COLO668 (cell line): ENCODE measurements at regions not wholly inside any gene's neighbourhood (a gene's known extent, or its start where the extent isn't known, plus 50 kb on each side); places are given as distances from the start of the nearest gene placed in this dataset.

ENCODE experiments used
- DNase-seq: peaks from one replicate; lab custom pipeline; 2025; ENCODE audit not compliant: unreplicated experiment; lab: John Stamatoyannopoulos, UW

DNA sequence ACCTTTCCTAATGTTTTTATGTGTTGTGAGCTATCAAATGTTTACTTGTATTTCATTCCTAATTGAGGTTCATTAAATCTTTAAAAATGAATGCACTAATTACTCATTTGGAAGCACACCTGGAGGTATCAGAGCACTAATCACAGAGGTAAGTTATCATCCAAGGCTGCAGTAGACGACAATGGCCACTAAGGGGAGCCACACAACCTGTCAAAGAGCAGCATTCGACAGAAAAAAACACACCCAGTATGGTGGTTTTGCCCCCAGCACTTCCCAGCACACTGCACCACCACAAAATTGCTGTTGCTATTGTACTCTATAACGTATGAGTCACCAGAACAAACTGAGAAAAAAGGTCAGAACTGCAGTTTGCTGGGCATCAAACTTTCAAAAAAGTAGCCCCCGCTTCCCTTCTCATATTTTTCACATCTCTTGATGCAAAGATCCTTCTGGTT, 205.9 kb upstream of the IGF1R start:
- peak; percentile 27 for DNase-seq

DNA sequence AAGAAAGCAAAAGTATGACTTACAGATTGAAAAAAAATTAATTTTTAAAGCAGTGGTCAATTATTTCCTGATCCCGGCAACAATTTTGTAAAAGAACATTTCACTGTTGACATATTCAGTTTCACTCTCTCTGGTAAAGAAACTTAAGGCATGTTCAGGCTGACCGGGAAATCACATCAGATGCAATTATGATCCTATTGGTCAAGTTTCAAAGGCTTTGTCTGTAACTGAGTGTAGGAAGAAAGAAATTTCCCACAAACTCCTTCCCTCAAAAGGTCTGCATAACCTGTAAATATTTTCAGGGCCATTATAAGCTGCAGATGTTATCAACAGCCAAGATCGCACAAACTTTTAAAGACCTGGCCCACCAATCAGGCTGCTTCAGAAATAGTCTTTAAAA, 205.4 kb upstream of the IGF1R start:
- DNase-seq, result no peak

DNA sequence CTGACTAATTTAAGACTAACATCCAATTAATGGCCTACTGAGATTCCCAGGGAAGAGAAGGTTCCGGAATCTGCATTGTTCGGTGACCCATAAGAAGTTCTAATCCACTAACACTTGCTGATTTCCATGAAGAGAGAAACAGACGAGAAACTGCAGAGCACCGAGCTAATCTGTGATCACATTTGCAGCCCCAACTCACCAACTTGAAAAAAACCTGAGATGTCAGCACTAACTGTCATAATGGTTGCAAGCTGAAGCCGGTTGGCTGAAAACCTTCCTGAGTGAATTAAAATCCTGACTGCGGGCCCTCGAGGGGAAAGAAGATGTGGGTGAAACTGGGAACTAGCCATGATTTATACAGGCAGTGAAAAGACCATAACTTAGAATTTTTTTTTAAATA, 204.8 kb upstream of the IGF1R start:
- no peak for DNase-seq

DNA sequence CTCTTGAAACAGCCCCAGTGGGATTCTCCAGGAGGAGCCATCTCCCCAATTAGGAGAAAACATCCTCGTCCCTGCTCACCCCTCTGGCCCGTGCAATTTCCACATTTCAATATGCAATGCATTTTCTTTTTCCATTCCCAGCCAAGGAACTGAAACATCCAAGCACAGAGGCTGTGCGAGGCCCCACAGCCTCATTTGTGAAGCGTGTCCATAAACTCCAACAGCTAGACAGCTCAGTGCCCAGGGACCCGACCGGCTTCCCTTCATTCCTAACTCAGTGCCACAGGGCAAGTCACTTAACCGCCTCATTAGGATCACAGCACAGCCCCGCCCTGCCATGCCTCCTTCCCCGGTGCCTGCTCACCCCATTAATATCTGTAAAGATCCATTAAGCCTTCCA, 204.2 kb upstream of the IGF1R start:
- no peak for DNase-seq

DNA sequence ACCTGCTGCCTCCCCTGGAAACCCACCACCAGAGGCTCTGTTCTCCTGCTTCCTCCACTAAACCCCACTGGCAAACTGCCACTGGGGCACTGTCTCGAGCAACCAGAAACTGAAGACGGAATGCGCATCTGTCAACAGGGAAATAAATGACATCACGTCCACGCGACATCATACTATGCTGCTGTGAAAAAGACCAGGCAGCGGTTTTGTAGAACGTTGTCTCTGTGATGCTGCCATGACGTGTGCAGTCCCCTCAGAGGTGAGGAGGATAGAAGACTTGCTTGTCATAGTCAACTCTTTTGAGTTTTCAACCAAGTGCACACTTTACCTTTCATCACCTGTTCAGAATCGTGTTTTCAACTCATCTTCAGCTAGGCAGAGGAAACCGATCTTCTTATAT, 203.0 kb upstream of the IGF1R start:
- DNase-seq, result no peak

DNA sequence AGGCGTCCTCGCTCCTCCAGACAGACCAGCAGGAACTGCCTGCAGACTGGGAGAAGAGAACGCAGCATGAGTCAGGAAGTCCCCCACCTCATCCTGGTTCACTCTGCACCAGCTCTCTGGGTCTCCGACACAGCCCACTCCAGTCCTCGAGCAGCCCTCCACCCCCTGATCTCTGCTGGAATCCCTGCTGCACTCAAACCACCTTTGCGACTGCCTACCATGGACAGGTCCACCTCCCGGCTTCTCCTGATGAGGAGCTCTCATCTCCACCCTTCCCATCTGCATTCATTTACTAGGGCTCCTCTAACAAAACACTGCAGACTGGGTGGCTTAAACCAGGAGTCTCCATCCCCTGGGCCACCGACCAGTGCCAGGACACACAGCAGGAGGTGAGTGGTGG, 202.3 kb upstream of the IGF1R start:
- DNase-seq, result no peak

DNA sequence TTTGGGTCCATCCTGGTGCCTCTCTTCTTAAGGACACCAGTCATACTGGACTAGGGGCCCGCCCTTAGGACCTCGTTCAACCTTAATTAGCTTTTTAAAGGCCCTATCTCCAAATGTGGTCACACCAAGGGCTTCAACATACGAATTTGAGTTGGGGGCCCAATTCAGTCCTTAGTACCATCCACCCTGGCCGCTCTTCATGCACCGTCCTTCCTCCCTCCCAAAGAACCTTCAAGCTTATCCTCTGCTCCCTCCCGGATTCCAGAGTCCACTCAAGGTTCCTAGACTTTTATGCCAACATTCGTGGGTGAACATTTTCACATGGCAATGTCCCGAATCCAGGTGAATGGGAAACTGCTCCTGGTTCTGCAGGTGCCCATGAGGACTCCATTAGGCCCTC, 201.3 kb upstream of the IGF1R start:
- no peak for DNase-seq

DNA sequence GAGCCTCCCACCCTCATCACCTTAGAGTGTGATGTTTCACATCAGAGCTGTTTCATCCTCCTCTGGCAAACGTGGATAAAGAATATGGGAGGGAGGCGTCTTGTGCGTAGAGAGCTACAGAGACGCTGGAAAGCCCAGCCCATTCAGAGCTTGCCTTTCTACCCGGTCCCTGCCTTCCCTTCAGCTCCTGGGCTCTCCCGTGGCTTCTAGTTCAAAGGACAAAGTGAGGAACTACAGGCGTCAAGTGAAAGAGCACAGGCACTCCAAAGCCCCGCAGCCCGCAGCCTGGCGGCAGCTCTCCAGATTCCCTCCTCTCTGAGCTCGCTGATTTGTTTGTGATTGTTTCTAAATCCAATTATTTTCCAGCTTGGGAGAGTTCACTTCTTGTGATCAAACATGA, 197.1 kb upstream of the IGF1R start:
- no peak for DNase-seq

DNA sequence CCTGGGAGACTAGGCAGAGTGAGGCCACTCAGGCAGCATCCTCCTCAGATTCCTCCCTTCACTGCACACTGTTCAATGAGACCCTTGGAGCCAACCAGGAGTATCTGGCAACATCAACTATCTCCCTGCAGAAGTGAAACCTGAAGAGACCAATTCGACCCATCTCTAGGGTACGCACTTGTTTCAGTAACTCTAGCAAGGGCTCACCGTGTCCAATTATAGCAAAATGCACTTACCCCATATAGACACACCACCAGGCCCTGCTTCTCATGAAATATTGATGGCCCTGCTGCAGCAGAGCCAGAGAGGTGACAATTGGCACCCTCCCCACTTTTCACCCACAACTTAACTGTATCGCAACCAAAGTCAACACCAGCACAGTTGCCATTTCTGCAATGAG, 196.1 kb upstream of the IGF1R start:
- no peak for DNase-seq

DNA sequence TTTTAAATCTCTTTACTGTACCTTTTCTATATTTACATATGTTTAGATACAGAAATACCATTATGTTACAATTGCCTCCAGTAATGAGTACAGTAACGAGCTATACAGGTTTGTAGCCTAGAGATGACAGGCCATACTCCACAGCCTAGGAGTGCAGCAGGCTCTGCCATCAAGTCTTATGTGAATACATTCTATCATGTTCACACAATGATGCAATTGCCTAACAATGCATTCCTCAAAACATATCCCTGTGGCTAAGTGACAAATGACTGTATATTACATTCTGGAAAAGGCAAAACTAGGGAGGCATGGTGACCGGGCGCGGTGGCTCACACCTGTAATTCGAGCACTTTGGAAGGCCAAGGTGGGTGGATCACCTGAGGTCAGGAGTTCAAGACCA, 192.4 kb upstream of the IGF1R start:
- no peak for DNase-seq

DNA sequence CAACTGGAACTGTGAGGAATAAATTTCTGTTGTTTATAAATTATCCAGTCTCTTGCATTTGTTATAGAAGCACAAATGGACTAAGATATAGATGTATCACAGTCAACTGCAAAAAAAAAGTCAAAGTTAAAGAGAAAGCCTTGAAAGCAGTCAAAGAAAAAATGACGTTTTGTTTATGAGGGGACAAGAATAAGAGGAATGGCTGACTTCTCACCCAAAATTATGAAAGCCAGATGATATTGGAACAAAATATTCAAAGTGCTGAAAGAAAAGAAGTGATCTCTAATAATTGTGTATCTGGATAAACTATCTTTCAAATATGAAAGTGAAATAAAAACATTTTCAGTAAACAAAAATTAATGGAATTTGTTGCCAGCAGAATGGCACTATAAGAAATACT, 171.8 kb upstream of the IGF1R start:
- DNase-seq, result no peak

DNA sequence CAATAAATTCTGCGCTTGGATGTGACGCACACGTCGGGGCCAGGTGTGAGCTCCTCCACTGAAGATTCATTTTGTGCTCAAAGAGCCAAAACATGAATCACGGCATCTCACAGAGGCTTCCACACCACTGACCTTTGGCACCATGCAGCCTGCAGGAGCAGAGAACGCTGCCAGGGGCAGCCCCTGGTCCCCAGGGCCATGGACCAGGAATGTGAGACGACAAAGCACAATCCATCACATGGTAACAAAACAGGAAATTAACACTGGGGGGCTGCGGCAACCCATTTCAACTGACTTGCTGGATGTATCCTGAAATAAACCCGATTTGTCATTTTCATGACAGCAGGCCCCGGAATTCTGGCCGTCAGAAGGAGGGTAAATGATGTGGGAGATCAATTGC, 167.5 kb upstream of the IGF1R start:
- DNase-seq, result no peak

DNA sequence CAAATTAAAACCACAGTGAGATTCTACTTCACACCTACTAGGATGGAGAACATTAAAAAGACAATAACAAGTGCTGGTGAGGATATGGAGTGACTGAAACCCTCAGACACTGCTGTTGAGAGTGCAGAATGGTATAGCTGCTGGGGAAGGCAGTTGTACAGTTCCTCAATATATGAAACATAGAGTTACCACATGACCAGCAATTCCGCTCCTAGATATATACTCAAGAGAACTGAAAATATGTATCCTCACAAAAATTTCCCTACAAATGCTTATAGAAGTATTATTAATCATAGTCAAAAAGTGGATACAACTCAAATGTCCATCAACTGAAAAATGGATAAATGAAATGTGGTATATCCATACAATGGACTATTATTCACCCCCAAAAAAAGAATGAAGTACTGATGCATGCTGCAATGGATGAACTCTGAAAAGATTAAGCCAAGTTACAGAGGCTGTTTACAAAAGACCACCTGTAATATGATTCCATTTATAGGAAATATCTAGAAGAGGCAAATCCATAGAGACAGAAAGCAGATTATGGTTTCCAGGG, 164.7 kb upstream of the IGF1R start:
- no peak for DNase-seq

DNA sequence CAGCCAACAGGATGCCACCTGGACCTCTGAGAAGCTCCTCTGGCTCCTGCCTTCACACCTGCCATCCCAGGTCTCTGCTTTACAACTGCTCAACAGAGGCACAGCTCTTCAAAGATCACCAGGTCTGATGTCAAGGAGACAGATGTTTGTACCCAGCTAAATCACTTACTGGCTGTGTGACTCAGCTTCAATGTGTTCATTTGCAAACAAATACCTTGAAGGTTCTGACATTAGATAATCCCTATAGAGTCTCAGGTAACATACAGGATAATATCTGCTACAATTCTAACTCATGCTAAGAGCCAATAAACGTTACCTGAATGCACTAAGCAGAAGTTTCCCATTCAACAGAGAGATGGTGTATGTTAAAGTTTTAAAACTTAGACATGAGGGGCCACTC, 163.4 kb upstream of the IGF1R start:
- DNase-seq, result no peak

DNA sequence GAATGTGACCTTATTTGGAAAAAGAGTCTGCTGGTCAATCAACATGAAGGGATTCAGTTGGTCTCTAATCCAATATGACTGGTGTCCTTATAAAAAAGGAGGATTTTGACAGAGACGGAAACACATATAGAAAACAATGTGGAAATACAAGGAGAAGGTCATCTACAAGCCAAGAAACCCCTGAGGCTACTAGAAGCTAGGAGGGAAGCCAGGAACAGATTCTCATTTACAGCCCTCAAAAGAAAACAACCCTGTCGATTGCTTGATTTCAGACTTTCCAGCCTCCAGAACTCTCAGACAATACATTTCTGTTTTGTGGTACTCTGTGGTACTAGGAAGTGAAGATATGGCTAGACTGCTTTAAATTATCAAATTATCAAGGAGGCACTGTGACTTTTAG, 162.9 kb upstream of the IGF1R start:
- DNase-seq, result no peak

DNA sequence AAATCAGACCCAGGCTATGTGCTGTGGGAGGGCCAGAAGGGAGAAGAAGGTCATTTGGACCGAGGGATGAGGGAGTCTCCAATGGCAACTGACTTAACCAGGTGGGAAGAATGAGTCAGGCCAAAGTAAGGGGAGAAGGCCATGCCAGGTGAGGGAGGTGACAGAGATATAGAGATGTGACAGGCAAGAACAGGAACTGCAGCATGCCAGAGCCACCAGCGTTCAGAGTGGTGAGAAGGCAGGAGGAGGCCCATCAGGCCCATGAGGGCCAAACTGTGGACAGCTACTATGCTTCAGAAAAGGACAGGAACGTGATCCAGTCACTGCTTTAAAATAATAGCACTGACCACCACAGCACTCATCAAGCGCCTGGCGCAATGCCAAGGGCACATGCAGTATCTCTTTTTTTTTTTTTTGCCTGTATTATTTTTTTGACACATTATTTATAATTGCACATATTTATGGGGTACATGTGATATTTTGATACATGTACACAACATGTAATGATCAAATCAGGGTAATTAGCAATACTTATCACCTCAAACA, 154.3 kb upstream of the IGF1R start:
- DNase-seq, result no peak

DNA sequence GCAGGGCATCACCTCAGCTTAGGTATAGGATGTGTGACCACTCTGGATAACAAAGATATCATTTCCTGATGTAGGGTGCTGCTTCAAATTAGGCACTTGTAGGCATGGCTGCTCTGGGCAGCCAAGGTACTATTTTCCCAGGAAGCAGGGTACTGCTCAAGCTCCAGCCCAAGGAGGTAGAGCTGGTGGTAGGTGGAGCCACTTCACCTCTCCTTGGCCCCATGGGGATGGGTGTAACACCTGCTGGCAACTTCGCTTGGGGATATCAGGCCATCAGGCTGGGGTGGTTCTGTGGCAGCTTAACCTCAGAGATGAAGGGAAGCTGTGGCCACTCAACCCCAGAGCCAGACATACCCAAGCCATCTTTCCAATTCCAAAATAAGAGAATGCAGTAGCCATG, 147.1 kb upstream of the IGF1R start:
- DNase-seq, result no peak

DNA sequence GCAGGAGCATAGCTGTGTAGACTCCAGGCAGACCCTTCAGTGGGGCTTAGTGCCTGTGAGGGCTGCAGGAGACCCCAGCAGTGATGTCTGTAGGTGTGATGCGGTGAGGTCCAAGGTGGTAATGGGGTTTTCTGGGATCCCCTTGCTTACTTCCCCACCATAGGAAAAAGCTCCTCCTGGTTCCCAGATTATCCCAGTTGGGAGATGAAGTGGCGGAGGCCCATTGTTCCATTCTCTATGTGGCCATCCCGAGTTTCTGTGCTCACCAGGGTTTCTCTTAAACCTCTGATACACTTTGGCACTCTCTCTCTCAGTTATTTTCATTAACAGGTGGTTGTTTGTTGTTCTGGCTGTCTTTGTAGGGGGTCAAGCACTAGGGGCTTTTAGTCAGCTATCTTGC, 146.7 kb upstream of the IGF1R start:
- no peak for DNase-seq

DNA sequence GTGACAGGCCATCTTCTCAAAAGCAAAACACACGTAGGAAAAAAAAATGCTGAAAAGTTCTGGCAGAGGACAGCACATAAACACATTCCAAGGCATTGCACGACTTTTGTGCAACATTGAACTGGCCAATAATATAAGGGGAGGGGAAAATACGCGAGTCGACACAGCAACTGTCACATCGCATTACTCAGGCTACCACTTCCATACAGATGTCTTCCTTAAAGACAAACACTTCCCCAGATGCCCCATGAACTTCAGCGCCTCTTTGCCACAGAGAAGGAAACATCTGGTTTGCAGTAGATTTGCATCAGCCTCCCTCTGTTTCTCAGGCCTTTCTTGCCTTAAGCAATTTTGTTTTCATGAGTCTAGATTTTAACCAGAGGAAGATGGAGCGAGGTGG, 144.4 kb upstream of the IGF1R start:
- DNase-seq, result no peak

DNA sequence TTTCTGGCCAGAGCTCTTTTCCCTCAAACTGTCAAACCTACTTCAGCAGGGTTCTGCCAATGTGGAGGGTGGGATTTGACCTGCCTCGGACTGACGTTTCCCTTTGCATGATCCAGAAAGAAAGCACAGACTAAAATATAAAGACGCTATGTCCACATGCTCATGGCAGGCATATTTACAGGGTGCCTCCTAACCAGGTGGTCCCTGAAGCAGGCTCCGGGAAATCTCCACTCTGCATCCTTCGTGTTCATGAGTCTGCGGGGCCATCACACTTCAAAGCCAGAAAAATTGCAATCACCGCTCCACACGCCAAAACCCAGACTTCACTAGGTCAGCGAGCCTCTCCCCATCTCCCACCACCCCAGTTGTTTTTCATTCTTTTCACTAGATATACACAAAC, 143.3 kb upstream of the IGF1R start:
- DNase-seq, result no peak

DNA sequence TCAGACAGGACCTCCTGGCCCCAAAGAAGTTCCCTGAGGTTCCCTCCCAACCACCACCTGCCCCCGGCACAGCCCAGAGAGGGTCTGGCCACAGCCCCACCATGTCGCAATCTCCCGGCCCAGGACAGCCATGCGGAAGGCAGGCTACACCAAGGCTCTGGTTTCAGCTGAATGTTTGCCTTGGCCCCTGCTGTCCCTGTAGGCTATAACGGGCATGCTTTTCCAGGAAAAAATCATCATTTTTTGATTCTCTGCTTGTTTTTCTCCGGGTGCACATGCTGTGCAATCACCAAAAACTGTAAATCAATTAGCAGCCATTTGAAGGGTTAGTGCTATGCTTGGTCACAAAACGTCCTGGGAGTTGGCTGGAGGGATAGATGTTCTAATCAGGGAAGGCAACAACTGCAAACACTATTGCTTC, 142.7 kb upstream of the IGF1R start:
- no peak for DNase-seq

DNA sequence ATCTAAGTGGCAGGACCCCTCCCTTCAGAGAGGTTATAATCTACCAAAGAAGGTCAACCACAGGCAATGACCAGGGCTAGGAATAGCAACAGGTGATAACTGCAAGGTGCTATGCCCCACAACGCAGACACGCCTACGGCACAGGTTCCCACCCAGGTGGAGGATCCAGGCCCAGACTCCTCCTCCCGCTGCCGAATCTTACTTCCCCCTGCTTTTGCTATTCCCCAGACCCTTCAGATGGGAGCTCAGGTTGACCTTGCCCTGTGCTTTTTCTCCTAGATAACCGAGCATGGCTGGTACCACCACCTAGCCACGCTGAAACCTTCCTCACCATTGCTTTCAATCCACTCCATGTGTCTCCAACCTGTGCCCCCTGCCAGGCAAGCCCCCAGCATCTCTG, 142.2 kb upstream of the IGF1R start:
- no peak for DNase-seq

DNA sequence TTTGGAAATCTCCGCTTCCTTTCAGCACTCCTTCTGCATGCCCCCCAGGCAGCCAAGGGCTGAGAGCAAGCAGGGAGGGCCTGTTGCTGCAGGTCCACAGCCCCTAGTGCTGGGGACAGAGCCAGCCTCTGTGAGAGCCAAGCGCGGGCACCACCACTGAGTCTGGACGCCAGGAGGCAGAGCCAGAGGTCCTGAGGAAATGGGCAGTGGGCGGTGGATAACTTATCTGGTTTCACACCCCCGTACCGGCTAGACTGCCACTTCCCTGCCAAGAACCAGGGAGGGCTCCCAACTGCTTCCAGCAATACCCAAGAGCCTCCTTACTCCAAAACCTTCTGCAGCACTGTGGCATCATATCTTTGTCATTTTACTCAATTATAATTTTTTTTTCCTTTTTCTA, 141.6 kb upstream of the IGF1R start:
- DNase-seq, result no peak
